Panc1 (cell line): ENCODE measurements at regions not wholly inside any gene's neighbourhood (a gene's known extent, or its start where the extent isn't known, plus 50 kb on each side); places are given as distances from the start of the nearest gene placed in this dataset.
"Not testable (repeated sequence)": the region's sequence is repeated elsewhere in the genome, so short reads cannot be mapped to it uniquely, and the experiment has no call there.

ENCODE experiments used
- ATAC-seq: fragments of 200-7000 bp; cut with Tn5 transposase; 2 replicates; pipeline ENCODE4 v1.9.1; 2020; ENCODE audit warnings: mild to moderate bottlenecking, moderate library complexity
- BruUV-seq: library from RNA; stranded (reverse); fragments of 400-500 nt; replicated peaks from 2 replicates; lab custom pipeline; 2021; lab: Mats Ljungman, UMichigan
- CTCF ChIA-PET: fragments of 300-600 bp; sonication (Branson Sonifier 250); formaldehyde crosslinking; loops from one replicate; lab custom pipeline; 2022; ENCODE audit warnings: antibody characterized with exemption; lab: Charles Lee
- POLR2A ChIA-PET: fragments of 300-600 bp; sonication (Branson Sonifier 250); formaldehyde crosslinking; loops from one replicate; lab custom pipeline; 2022; ENCODE audit warnings: antibody characterized with exemption; lab: Charles Lee
- DNase-seq: peaks from one replicate; pipeline ENCODE4 v3.0.0-alpha.2; 2010; ENCODE audit warnings: low read depth, low spot score
- H3K27ac ChIP-seq: 2 replicates; pipeline ENCODE4 v1.5.1; 2011; ENCODE audit warnings: mild to moderate bottlenecking, low read length, inconsistent platforms
- H3K27me3 ChIP-seq: fragments of 200-500 bp; sonication (Bioruptor generic); 2 replicates; pipeline ENCODE4 v1.6.0; 2014; ENCODE audit warnings: low read length, inconsistent platforms; ENCODE audit not compliant: control insufficient read depth, insufficient read depth
- H3K36me3 ChIP-seq: fragments of 200-500 bp; sonication (Bioruptor generic); 2 replicates; pipeline ENCODE4 v1.5.1; 2014; ENCODE audit warnings: inconsistent platforms, mild to moderate bottlenecking, low read length, moderate library complexity; ENCODE audit not compliant: control insufficient read depth, insufficient read depth
- H3K4me1 ChIP-seq: 2 replicates; pipeline ENCODE4 v1.5.1; 2011; ENCODE audit warnings: inconsistent platforms, mild to moderate bottlenecking, low read length, moderate library complexity; ENCODE audit not compliant: control insufficient read depth, insufficient read depth
- H3K4me3 ChIP-seq, 2 experiments: 2 replicates each; pipeline ENCODE4 v1.5.1; 2011 to 2012; ENCODE audit warnings: low read depth in 2 of 2, low read length in 2 of 2, mild to moderate bottlenecking in 2 of 2, inconsistent platforms in 1 of 2, moderate library complexity in 1 of 2
- H3K9me3 ChIP-seq: fragments of 200-500 bp; sonication (Bioruptor generic); 2 replicates; pipeline ENCODE4 v1.5.1; 2014; ENCODE audit warnings: low read depth, mild to moderate bottlenecking, inconsistent platforms, low read length, moderate library complexity; ENCODE audit not compliant: control insufficient read depth, insufficient read depth
- CTCF ChIP-seq: fragments of 450-650 bp; IDR thresholded peaks from 2 replicates; pipeline ENCODE4 v1.5.1; 2017; ENCODE audit warnings: mild to moderate bottlenecking
- POLR2AphosphoS5 ChIP-seq: IDR thresholded peaks from 2 replicates; pipeline ENCODE4 v1.6.1; 2012; ENCODE audit warnings: mild to moderate bottlenecking, low read depth, low read length, moderate library complexity
- REST ChIP-seq, 2 experiments: IDR thresholded peaks; 2 replicates each; pipeline ENCODE4 v1.6.1; 2011 to 2012; ENCODE audit warnings: low read depth in 2 of 2, control low read depth in 1 of 2, low read length in 1 of 2, mild to moderate bottlenecking in 1 of 2, moderate library complexity in 1 of 2; ENCODE audit not compliant: insufficient read depth in 1 of 2
- SIN3A ChIP-seq: IDR thresholded peaks from 2 replicates; pipeline ENCODE4 v1.6.1; 2012; ENCODE audit warnings: low read depth, mild to moderate bottlenecking, low read length, moderate library complexity, borderline replicate concordance; ENCODE audit not compliant: insufficient read depth
- TCF7L2 ChIP-seq: IDR thresholded peaks from 2 replicates; pipeline ENCODE4 v1.6.1; 2011; ENCODE audit warnings: mild to moderate bottlenecking, low read depth, low read length, inconsistent platforms
- in situ Hi-C: cut with HindIII; loops from 2 replicates; pipeline ENCODE4 v1.10.0; 2016; ENCODE audit warnings: low sequenced_read_pairs, low pct_unique_long_range_greater_than_20kb
- intact Hi-C: fragments of 100-400 bp; cut with micrococcal nuclease; formaldehyde crosslinking; loops from one replicate; pipeline ENCODE4 v1.10.0; 2022; ENCODE audit not compliant: unreplicated experiment

GRCh38 chrX:74061879-74062278 is 209.4 kb upstream of the XIST start:
- DNase-seq (no peak), ATAC-seq (no peak)

GRCh38 chrX:74049126-74049525 is 196.6 kb upstream of the XIST start:
- ChIA-PET POLR2A (no interaction called here), CTCF (no interaction called here)
- Histone ChIP-seq H3K4me1 (no peaks in the 10 kb centered on the region), H3K27me3 (no peaks in the 10 kb centered on the region), H3K4me3 (no peak overlapping the region), H3K9me3 (no peaks in the 10 kb centered on the region), H3K27ac (no peak overlapping the region), H3K36me3 (no peaks in the 10 kb centered on the region)
- intact Hi-C loops (no loop called here), in situ Hi-C loops (no loop called here)
- no peak for DNase-seq
- BruUV-seq: no TSS peak
- TF ChIP-seq REST (IDR thresholded peaks at IDR 0.05; ENCODE audit: insufficient read depth in 1 of 2, low read depth in 2 of 2, low read length in 1 of 2): no peak
- TF ChIP-seq POLR2AphosphoS5: no peak
- no peak for TF ChIP-seq SIN3A
- TF ChIP-seq CTCF: no peak
- no peak for TF ChIP-seq TCF7L2
- no peak for ATAC-seq

More at GRCh38 chrX:74061879-74062278, 209.4 kb upstream of the XIST start:
- BruUV-seq: no TSS peak
- no peak overlapping the region for H3K27ac ChIP-seq
- in situ Hi-C loops: no loop called here
- H3K4me1 ChIP-seq: no peaks in the 10 kb centered on the region
- no peaks in the 10 kb centered on the region for H3K9me3 ChIP-seq
- CTCF ChIA-PET: no interaction called here
- POLR2A ChIA-PET: no interaction called here
- no peaks in the 10 kb centered on the region; the same call in 1 of the 2 replicates for H3K36me3 ChIP-seq
- no peaks in the 10 kb centered on the region for H3K27me3 ChIP-seq
- TF ChIP-seq TCF7L2 (no peak), REST (IDR thresholded peaks at IDR 0.05; ENCODE audit: insufficient read depth in 1 of 2, low read depth in 2 of 2, low read length in 1 of 2) (no peak), POLR2AphosphoS5 (no peak), SIN3A (no peak), CTCF (no peak)
- H3K4me3 ChIP-seq: no peak overlapping the region
- intact Hi-C loops: no loop called here

- CTCF ChIA-PET, in situ Hi-C loops, DNase-seq, H3K27ac ChIP-seq, intact Hi-C loops, POLR2A ChIA-PET, H3K36me3 ChIP-seq, BruUV-seq, H3K4me3 ChIP-seq, H3K27me3 ChIP-seq, H3K9me3 ChIP-seq, H3K4me1 ChIP-seq, ATAC-seq: not testable (repeated sequence)
Observed at GRCh38 chrX:74034066-74034465, 181.6 kb upstream of the XIST start.

GRCh38 chrX:74031527-74031926 is 179.0 kb upstream of the XIST start:
- H3K9me3 ChIP-seq, H3K4me3 ChIP-seq, H3K4me1 ChIP-seq, H3K36me3 ChIP-seq, POLR2A ChIA-PET, ATAC-seq, H3K27me3 ChIP-seq, BruUV-seq, CTCF ChIA-PET, in situ Hi-C loops, H3K27ac ChIP-seq, intact Hi-C loops, DNase-seq: not testable (repeated sequence)
